Activated CD4-positive, CD25-positive, alpha-beta regulatory T cell treated with anti-CD3 and anti-CD28 coated beads, Interleukin-2, amount 50 U/mL, for 24 hours (primary cell): ENCODE measurements at regions not wholly inside any gene's neighbourhood (a gene's known extent, or its start where the extent isn't known, plus 50 kb on each side); places are given as distances from the start of the nearest gene placed in this dataset.
A peak's percentile ranks its signal among the peaks of the same experiment; 100 is the strongest.
"Not testable (repeated sequence)": the region's sequence is repeated elsewhere in the genome, so short reads cannot be mapped to it uniquely, and the experiment has no call there.

ENCODE experiments used
- ATAC-seq, 2 donors: fragments of 150-1000 bp; cut with Tn5 transposase; one replicate each; pipeline ENCODE4 v1.10.0; 2021; ENCODE audit warnings: mild to moderate bottlenecking in 1 of 2, moderate library complexity in 1 of 2

DNA sequence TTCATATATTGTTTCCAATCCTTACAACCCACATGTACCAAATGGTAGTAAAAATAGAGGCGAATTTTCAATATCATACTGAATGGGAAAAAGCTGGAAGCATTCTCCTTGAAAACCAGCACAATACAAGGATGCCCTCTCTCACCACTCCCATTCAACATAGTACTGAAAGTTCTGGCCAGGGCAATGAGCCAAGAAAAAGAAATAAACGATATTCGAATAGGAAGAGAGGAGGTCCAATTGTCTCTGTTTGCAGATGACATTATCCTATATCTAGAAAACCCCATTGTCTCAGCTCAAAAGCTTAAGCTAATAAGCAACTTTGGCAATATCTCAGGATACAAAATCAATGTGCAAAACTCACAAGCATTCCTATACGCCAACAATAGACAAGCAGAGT, 346.4 kb upstream of the JARID2 start:
- not testable (repeated sequence) for ATAC-seq

DNA sequence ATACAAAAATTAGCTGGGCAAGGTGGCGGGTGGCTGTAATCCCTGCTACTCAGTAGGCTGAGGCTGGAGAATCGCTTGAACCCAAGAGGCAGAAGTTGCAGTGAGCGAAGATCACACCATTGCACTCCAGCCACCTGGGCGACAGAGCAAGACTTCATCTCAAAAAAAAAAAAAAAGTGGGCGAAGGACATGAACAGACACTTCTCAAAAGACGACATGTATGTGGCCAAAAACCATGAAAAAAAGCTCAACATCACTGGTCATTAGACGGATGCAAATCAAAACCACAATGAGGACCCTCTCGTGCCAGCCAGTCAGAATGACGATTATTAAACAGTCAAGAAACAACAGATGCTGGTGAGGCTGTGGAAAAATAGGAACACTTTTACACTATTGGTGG, 344.9 kb upstream of the JARID2 start:
- ATAC-seq, result no peak

DNA sequence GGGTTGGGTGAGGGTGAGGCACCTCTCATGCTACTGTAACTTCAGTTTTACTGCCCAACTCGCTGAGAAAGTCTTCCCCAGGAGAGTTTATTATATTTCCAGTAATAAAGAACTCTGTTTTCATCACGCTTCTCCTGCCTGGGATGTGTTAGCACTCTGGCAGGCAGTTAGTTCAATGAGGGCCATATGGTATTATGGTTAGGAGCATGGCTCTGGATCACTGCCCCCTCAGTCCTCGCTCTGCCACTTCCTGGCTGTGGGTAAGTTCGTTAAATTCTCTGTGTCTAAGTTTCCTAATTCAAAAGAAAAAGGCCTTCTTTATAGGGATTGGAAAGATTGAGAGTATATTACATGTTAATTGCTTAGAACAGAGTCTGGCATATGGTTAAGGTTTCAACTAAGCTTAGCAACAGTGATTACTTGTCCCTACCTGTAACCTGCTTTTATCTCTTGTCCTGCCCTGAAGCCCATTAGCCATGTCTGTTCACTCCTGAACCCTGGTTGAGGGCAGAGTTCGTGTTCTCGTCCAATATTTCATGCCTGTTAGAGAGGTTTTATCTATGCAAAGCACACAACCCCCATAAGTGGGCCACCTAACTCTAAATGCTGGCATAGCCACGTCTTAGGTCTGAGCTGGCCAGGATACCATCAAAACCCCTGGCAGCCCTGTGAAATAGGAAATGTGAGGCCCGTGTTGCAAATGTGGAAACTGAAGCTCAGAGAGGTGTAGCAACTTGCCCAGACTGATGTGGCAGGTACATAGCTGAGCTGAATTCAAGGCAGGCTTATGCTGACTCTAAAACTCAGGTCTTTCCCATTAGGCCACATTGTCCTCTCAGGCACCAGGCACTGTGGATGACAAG, 342.5 kb upstream of the JARID2 start:
- no peak for ATAC-seq

DNA sequence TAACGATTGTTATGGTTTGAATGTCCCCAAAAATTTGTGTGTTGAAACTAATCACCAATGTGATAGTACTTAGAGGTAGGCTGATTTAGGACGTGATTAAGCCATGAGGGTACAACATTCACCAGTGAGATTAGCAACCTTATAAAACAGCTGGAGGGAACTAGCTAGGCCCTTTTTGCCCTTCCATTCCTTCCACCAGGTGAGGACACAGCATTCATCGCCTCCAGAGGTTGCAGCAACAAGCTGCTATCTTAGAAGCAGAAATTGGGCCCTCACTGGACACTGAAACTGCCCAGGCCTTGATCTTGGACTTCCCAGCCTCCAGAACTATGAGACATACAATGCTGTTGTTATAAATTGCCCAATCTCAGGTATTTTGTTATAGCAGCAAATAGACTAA, 340.7 kb upstream of the JARID2 start:
- ATAC-seq, result no peak

DNA sequence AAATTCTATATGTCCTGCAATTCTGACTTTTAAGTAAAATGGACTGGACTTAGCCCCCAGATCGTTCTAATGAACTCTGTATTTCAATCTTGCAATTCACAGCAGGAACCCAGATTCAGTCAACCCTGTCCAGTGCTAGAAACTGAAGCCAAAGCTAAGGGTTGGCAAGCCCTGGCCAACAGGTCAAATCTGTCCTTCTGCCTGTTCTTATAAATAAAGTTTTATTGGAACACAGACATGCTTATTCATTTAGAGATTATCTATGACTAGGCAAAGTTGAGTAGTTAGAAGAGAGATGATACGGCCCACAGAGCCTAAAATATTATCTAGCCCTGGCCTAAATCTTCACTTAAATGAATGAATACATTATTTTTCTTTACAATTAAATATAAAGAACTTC, 339.2 kb upstream of the JARID2 start:
- ATAC-seq, result no peak

DNA sequence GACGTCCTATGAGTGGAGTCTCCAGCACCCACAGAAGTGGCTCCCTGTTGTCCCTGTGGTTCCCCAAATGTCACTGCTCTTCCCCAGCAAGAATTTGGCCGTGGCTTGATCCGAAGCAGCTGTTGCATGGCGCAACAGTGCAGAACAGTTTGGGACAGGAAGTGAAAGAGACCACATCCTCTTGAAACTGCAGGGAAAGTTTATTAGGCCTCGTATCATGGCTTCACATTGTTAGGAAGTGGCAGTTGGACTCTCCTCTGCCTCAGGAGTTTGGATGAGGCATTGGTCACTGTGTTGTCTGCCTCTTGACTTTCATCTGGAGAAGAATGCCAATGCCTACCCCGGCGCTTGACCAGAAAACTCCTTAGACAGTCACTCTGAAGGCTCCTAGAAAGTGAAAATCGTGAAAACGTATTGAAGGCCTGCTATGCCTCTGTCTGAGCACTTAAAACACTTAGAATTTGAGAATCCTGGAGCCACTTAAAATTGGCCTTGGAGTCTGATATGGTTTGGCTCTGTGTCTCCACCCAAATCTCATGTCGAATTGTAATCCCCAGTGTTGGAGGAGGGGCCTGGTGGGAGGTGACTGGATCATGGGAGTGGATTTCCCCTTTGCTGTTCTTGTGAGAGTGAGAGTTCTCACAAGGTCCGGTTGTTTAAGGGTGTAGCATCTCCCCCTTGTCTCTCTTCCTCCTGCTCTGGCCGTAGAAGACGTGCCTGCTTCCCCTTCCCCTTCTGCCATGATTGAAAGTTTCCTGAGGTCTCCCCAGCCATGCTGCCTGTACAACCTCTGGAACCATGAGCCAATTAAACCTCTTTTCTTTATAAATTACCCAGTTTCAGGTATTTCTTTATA, 334.9 kb upstream of the JARID2 start:
- peak in 1 of 2 donors; percentile 48 for ATAC-seq

DNA sequence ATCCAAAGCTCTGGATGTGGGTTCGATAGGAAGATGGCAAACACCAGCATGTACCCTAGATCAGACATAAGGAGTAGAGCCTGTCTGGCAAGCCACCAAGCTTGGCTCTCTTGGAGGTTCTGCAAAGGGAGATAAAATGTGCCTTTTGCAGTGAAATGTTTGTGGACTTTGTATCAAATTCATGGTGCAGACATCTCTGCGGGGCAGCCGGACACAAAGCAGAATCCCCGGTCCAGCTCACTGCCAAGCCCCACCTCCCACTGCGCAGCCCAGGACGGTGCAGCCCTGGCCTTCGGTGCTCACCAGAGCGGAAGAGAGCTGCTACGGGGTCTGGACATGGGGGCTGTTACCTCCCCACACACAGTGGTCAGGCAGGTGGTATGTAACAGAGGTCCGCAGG, 333.6 kb upstream of the JARID2 start:
- ATAC-seq, result no peak

DNA sequence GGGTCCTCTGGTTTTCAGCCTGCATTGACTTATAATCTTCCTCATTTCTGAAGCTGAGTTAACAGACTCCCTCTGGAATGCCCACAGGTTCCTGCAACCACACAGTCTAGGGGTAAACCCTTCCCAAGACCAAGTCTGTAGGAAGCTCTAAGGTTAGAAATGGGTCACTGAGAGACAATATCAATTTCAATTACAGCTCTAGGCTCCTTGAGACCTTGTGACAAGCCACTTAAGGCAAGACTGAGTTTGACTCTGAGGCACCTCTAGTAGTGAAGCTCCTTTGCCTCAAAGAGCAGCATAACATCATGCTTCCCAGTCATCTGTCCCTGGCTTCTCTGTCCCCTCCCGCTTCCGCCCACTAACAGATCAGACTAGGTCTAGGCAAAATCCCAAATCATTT, 333.2 kb upstream of the JARID2 start:
- no peak for ATAC-seq

DNA sequence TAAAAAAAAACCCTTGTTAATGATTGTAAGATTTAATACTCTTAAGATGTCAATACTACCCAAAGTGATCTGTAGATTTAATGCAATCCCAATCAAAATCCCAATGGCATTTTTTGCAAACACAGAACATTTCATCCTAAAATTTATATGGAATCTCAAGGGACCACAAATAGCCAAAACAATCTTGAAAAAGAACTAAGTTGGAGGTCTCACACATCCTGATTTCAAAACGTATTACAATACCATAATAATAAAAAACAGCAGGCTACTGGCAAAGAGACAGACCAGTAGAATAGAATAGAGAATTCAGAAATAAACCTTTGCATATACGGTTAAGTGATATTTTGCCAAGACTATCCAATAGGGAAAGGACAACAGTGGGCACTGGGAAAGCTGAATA, 331.9 kb upstream of the JARID2 start:
- no peak for ATAC-seq

DNA sequence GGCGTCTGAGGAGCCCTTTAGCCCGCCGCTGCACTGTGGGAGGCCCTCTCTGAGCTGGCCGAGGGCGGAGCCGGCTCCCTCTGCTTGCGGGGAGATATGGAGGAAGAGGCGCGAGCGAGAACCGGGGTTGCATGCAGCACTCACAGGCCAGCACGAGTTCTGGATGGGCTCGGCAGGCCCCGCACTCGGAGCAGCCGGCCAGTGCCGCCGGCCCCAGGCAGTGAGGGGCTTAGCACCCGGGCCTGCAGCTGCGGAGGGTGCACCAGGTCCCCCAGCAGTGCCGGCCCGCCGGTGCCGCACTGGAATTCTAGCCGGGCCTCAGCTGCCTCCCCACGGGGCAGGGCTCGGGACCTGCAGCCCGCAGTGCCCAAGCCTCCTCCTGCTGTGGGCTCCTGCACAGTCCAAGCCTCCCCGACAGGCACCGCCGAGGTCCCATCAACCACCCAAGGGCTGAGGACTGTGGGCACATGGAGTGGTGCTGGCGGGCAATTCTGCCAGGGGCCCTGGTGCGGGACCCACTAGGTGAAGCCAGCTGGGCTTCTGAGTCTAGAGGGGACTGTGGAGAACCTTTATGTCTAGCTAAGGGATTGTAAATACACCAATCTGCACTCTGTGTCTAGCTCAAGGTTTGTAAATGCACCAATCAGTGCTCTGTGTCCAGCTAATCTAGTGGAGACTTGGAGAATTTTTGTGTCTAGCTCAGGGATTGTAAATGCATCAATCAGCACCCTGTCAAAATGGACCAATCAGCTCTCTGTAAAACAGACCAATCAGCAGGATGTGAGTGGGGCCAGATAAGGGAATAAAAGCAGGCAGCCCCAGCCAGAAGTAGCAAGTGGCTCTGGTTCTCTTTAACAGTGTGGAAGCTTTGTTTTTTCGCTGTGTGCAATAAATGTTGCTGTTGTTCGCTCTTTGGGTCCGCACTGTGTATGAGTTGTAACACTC, 329.7 kb upstream of the JARID2 start:
- ATAC-seq, result no peak

DNA sequence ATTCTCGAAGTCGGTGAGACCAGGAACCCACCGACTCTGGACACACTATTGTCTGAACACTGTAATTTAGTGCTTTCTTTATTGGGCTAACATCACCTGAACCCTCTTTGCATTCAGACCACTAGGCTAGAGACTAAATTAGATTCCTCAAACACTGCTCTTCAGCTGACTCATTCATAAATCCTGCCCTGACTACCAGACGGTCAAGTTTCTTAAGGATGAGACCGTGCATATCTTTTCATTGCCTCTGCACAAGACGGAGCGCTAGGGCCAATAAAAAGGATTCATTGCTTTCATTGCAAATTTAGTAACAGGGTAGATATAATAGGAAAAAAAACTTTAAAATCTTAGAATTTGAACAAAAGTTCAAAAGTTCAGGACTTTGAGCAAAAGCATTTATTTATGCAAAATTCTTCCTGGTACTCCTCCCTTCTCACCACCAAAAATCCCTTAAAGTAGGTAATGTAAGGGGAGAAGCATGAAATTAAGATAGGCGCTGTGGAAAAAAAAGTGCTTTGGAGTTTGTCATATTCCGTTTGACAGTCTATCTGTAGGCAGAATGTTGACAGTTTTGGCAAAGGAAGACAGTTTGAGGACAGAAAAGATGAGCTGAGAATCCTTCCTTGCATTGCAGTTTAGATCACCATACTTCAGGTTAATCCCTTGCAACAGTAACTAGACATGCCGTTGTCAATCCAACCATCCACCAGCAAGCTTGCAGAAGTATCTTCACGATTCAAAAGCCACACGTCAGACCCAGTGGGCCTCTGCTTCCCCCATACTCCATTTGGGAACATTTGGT, 328.6 kb upstream of the JARID2 start:
- no peak for ATAC-seq

DNA sequence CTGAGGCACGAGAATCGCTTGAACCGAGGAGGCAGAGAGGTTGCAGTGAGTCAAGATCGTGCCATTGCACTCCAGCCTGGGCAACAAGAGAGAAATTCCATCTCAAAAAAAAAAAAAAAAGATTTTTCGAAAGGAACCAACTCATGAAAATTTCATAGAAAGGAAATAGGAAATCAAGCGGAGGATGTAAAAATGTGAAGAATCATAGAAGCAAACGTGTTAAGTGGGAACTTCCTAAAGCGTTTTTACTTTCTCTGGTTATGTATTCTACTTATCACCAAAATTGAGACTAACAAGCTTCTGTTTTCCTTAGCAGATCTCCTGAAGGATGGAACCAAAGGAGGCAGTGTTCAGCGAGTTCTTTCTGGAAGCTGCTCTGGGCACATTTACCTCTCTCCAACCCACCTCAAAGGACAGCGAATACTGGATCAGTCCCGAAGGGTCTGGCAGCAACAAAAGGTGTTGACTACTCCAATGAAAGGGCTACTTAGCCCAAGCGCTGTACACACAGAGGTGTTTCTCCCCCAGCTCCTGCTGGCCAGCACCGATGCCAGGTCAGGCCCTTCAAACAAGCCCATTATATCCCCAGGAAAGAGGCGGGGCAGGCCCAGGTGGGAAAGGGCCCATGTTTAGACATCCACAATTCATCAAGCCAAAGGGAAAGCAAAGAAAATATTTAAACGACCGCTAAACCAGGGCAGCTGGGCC, 327.5 kb upstream of the JARID2 start:
- no peak for ATAC-seq

DNA sequence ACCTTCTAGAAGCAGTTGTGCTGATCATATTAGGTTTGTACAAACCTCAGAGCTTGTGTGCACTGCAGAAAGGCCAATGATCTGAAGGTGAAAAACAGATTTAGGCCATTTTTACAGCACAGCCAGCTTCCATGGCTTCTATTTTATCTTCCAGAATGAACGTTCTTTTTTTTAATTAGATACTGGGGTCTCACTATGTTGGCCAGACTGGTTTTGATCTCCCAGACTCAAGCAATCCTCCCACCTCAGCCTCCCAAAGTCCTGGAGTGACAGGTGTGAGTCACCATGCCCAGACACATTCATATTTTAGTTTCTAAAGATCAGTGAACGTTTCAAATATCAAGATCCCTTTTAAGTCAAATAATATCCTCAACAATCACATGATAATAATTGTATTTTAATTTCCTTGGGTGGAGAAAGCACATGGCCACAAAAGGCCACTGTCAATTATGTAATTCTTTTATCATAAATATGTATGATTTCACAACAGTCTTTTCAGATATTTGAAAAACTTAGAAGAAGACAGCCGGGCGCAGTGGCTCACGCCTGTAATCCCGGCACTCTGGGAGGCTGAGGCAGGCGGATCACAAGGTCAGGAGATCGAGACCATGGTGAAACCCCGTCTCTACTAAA, 326.7 kb upstream of the JARID2 start:
- ATAC-seq, result no peak

DNA sequence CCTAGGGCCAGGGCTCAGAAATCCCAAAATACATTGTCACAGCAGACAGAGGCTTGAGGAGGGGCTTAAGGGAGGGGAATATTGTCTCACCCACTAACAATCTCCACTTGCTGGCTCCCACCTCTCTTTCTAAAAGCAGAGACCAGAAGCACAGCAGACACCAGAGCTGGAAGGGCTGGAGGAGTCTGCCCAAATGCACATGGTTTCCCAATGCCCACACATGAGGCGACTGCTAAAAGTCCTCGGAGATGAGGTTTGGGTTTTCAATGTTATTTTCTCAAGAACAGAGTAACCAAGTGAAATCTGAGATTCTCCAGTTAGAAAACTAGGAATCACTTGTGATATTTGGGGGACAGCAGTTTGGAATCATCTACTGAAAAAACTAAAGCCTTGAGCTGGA, 325.6 kb upstream of the JARID2 start:
- ATAC-seq, result no peak

DNA sequence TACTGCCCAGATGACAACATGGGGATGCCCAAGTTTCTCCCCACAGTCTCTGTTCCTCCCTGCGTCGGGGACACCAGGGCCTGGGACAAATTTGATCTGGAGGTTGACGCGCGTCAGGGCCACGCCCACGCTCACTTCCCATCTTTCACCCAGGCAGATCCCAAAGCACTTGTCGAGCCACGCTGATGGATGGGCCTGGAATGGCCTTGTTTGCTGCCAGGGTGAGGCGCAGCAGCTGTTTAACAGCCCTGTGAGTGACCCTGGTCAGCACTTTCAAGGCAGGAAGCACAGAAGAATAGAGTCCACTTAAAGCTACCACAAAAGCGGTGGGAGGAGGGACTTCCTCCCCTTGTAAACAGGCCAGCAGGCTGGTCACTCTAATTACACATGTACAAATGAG, 324.7 kb upstream of the JARID2 start:
- ATAC-seq, result no peak

DNA sequence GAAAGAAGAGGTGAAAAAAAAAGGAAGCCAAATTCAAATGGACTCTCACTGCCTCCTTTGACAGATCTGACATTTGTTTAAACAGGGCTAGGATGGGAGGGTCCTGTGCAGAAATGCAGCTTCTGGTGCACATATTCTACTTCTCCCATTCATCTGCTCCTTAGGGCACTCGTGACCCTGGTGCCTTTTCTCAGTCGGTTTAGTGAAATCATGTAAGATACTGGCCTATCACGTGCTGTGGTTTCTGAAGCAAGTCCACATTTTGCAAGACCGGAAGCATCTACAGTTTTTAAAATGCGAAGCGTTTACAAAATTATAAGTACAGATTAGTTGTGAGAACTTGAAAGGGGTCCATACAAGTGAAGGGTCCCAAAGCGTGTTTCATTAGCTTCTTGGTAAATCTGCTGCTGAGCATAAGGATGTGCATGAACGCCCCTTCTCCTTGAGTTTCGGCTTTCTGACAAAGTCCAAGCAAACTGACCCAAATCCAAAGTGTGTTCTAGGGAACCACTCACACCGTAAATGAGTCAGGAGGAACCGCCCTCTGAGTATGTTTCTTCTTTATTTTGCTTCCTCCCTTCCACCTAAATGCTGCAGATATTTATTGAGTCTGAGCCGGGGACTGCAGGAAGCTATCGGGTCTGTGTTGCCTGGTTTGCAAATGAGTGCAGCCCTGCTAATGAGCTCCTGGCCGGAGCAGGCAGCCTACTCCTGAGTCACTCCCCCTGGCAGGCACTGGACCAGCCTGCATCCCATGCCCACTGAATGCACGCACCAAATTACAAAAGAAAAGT, 323.8 kb upstream of the JARID2 start:
- ATAC-seq, result no peak

DNA sequence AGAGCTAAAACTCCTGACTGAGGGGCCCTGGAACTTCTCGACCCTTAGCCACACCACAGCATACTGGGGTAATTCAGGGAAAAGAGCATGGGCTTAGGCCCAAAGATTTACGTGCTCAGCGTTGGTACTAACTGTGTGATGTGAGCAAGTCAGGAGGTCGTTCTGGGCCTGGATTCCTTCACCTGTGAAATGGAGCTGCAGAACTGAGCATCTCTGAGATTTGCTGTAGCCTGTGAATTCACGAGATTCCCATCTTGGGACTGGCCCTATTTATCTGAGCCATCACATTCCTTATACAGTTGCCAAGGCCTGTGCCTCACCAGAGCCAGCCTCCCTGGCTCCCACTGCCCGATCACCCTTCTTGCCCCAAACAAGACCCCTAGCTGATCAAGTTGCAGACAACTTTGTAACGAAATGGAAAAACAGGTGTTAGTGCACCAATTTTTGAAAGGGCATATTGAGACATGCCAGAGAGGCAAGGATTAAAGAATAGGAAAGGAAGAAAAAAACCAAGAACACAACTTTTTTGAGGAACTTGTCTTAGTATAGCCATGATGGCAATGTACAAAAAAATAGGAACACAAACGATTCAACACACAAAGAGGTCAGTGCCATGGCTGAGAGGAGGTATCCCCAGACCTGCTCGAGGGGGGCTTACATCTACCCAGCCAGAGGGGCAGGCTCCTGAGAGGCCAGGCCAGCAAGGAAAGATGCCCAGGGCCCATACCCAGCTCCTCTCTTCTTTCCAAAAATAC, 323.0 kb upstream of the JARID2 start:
- no peak for ATAC-seq

DNA sequence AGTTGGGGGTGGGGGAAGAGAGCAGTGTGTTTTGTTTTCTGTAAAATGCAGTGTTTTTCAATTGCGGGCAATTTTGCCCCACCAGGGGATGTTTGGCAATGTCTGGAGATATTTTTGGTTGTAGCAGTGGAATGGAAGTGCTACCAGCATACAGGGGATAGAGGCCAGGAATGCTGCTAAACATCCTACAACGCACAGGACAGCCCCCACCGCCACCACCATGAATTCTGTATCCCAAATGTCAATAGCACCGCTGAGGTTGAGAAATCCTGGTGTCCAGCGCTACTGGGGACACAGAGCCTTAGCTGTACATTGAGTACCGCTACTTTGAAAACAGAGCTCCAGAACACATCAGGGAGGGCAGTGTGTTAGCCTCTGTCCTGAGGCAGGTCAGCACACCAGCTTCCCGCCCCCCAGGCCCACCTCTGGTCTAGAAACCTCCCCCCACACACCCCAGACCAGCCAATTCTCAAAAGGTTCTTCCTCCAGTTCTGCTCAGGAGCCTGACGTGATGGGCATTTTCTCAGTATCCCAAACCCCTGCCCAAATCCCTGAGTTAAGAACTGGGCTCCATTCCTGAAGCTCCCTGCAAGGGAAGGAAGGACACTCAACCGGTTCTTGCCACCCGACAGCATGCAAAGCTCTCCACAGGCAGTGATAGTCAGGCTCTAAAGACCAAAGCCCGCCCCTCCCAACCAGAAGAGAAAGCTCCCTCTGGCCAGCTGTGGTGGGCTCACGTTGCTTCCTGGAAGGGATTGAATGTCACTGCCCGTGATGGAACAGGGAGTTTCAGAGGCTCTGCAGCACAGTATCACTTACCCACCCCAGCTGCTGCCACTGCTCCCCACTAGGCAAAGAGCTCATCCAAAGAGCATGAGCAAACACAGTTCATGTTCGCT, 321.5 kb upstream of the JARID2 start:
- no peak for ATAC-seq
